Esophagus muscularis mucosa (tissue), 4 donors: ENCODE measurements at regions not wholly inside any gene's neighbourhood (a gene's known extent, or its start where the extent isn't known, plus 50 kb on each side); places are given as distances from the start of the nearest gene placed in this dataset.

ENCODE experiments used
- DNase-seq: peaks from one replicate; pipeline ENCODE4 v3.0.0-alpha.2; 2017; ENCODE audit errors: extremely low spot score
- H3K27ac ChIP-seq, 4 donors: fragments of 200-600 bp; sonication (generic); replicated peaks in 1 of 4; 1 replicate in 3 of 4; 2 replicates in 1 of 4; pipeline ENCODE4 v1.5.1; 2016 to 2019; ENCODE audit warnings: mild to moderate bottlenecking in 1 of 4
- H3K27me3 ChIP-seq, 4 donors: fragments of 200-600 bp; sonication (generic); one replicate each; pipeline versions ENCODE4 v1.5.1 to v1.6.0; 2016 to 2019
- H3K36me3 ChIP-seq, 4 donors: fragments of 200-600 bp; sonication (generic); one replicate each; pipeline ENCODE4 v1.5.1; 2016 to 2019
- H3K4me1 ChIP-seq, 4 donors: fragments of 200-600 bp; sonication (generic); one replicate each; pipeline ENCODE4 v1.5.1; 2016 to 2019
- H3K4me3 ChIP-seq, 4 donors: fragments of 200-600 bp; sonication (generic); 1 replicate in 2 of 4; 2 replicates in 2 of 4; pipeline ENCODE4 v1.5.1; 2016 to 2019; ENCODE audit warnings: mild to moderate bottlenecking in 4 of 4, moderate library complexity in 1 of 4
- H3K9me3 ChIP-seq, 4 donors: fragments of 200-600 bp; sonication (generic); 1 replicate in 3 of 4; 2 replicates in 1 of 4; pipeline ENCODE4 v1.5.1; 2016 to 2019
- CTCF ChIP-seq, 3 experiments: fragments of 200-600 bp in 2 of 3; fragments of 450-650 bp in 1 of 3; sonication (generic) in 2 of 3; IDR thresholded peaks; one replicate each; pipeline ENCODE4 v1.5.1; 2017 to 2019; ENCODE audit warnings: antibody characterized with exemption in 3 of 3, mild to moderate bottlenecking in 2 of 3, moderate library complexity in 1 of 3
- EP300 ChIP-seq: sonication (generic); formaldehyde crosslinking; IDR thresholded peaks from one replicate; pipeline ENCODE4 v1.6.1; 2017; ENCODE audit warnings: antibody characterized with exemption
- POLR2A ChIP-seq: fragments of 450-650 bp; IDR thresholded peaks from one replicate; pipeline ENCODE4 v1.6.1; 2017; ENCODE audit warnings: antibody characterized with exemption, moderate library complexity, mild to moderate bottlenecking, low read depth
- POLR2AphosphoS5 ChIP-seq, 2 donors: sonication (generic); formaldehyde crosslinking; IDR thresholded peaks; one replicate each; pipeline ENCODE4 v1.6.1; 2017; ENCODE audit warnings: antibody characterized with exemption in 2 of 2
- WGBS: methylation state at CpG from one replicate; pipeline ENCODE4 v1.1.5; 2018; 5-methylcytosine and 5-hydroxymethylcytosine counted together
- intact Hi-C: fragments of 100-400 bp; cut with DNase I; formaldehyde crosslinking; loops from one replicate; pipeline ENCODE4 v1.15.1; 2023

DNA sequence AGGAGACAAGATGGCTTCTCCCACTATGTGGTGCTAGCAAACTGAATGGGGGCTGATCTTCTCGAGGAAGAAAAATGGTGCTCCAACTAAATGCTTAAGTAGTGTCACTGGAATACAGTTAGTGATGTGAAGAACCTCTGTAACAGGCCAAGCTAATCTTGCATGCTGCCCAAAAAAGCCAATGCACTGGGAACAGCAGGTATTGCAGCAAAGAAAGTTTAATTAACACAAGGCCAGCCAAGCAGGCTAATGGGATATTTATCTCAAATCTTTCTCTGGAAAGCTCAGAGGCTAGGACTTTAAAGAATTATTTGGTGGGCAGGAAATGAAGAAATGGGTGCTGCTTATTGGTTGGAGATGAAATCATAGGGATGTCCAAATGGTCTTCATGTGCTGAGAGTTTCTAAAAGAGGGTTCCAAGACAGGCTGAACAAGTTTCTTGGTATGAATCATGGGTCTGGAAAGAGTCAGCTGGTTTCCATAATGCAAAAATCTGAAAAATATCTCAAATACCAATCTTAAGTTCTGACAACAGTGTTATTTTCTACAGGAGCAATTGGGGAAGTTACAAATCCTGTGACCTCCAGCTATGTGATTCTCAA lies 1550.5 kb downstream of the SLITRK5 start:
- no peak overlapping the region for H3K27ac ChIP-seq
- H3K4me3 ChIP-seq = no peak overlapping the region
- DNase-seq = no peak
- TF ChIP-seq CTCF (IDR thresholded peaks at IDR 0.05) (no peak), POLR2AphosphoS5 (IDR thresholded peaks at IDR 0.05) (no peak), POLR2A (no peak), EP300 (no peak)
- H3K4me1 ChIP-seq = no peaks in the 10 kb centered on the region
- no peaks in the 10 kb centered on the region for H3K27me3 ChIP-seq
- WGBS = 11% methylated on average over 1 of the region's 1 CpG
- H3K36me3 ChIP-seq = no peaks in the 10 kb centered on the region
- intact Hi-C loops = no loop called here
- H3K9me3 ChIP-seq = peaks cover 0 to 10% (median 8%) of the 10 kb centered on the region in 4 donors

DNA sequence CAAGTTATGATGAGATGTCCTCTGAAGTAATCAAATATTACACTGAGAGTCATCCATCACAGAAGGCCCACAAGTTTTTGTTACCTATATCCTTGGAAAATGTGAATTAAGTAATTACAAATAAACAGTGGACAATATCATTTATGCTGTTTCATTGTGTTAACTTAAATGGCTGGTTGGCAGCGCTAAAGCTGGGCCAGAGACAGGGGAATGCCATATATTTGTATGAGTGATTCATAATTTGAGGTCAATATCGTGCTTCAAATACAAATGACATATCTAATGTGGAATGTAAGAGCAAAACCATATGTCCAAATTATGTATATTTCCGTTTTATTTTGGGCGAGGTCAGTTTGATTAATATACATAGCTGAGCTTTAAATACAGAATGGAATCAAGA lies 1556.2 kb downstream of the SLITRK5 start:
- Histone ChIP-seq H3K27ac (no peak overlapping the region), H3K36me3 (no peaks in the 10 kb centered on the region), H3K4me1 (no peaks in the 10 kb centered on the region), H3K27me3 (no peaks in the 10 kb centered on the region), H3K4me3 (no peak overlapping the region), H3K9me3 (no peaks in the 10 kb centered on the region)
- DNase-seq = no peak
- intact Hi-C loops = no loop called here
- TF ChIP-seq CTCF (IDR thresholded peaks at IDR 0.05) (no peak), POLR2AphosphoS5 (IDR thresholded peaks at IDR 0.05) (no peak), POLR2A (no peak), EP300 (no peak)
- WGBS = 54% methylated on average over 4 of the region's 4 CpGs

DNA sequence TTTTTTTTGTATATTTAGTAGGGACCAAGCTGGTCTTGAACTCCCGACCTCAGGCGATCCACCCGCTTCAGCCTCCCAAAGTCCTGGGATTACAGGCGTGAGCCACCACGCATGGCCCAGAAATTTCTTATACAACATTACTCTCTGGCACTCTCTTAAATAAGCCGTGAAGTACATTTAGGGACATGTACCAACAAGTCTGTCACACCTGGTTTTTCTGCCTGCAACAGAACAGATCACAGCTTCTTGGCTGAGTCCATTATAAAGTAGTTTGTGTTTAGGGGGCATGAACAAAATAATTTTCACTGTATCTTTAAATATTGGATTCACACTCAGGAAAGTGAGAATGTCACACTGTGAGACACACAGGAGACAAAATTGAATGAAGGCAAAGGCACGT lies 1567.3 kb downstream of the SLITRK5 start:
- 82% methylated on average over 7 of the region's 7 CpGs for WGBS
- TF ChIP-seq EP300 (no peak), POLR2AphosphoS5 (IDR thresholded peaks at IDR 0.05) (no peak)
- Histone ChIP-seq H3K4me1 (no peaks in the 10 kb centered on the region), H3K36me3 (no peaks in the 10 kb centered on the region), H3K27me3 (no peaks in the 10 kb centered on the region), H3K9me3 (no peaks in the 10 kb centered on the region), H3K4me3 (no peak overlapping the region), H3K27ac (no peak overlapping the region)
- intact Hi-C loops = no loop called here
- no peak for DNase-seq

DNA sequence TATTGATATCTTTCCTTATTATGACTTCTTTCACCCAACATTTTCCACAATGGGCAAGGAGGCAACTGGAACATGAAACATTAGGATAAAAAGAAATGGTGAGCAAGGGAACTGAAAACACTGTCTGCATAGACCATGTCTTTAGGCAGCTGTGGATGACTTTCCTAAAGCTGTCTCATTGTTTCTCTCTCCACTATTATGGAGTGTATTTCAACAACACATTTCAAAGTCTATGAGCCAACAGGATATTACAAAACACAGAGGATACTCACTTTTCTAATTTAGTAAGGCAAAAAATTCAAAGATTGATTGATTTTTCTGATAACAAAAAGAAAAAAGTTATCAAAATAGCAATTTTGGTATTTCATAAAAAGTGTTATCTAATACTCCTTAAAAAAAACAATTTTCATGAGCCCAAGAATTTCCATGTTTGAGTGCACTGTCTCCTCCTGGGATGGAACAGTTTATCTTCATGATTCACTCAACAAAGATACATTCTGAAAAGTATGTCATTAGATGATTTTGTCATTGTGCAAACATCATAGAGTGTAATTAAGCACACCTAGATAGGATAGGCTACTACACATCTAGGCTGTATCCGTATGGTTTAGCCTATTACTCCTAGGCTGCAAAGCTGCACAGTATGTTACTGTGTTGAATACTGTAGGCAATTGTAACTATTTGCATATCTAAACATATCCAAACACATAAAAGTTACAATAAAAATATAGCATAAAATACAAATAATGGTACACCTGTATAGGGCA lies 1568.4 kb downstream of the SLITRK5 start:
- Histone ChIP-seq H3K36me3 (no peaks in the 10 kb centered on the region), H3K4me3 (no peak overlapping the region), H3K27me3 (no peaks in the 10 kb centered on the region), H3K4me1 (no peaks in the 10 kb centered on the region), H3K27ac (no peak overlapping the region), H3K9me3 (no peaks in the 10 kb centered on the region)
- 77% methylated on average over 1 of the region's 1 CpG for WGBS
- no peak for DNase-seq
- no peak for TF ChIP-seq POLR2A
- no peak for TF ChIP-seq CTCF (IDR thresholded peaks at IDR 0.05)
- TF ChIP-seq EP300 = no peak
- TF ChIP-seq POLR2AphosphoS5 (IDR thresholded peaks at IDR 0.05) = no peak
- intact Hi-C loops = no loop called here

GRCh38 chr13:89255844-89256406 lies 1584.8 kb downstream of the SLITRK5 start:
- no peak for DNase-seq
- no peak overlapping the region for H3K27ac ChIP-seq
- no peaks in the 10 kb centered on the region for H3K36me3 ChIP-seq
- H3K27me3 ChIP-seq = no peaks in the 10 kb centered on the region
- H3K4me1 ChIP-seq = no peaks in the 10 kb centered on the region
- H3K9me3 ChIP-seq = peaks cover 0 to 8% (median 5%) of the 10 kb centered on the region in 4 donors
- H3K4me3 ChIP-seq = no peak overlapping the region
- intact Hi-C loops = no loop called here
- 47% methylated on average over 3 of the region's 3 CpGs for WGBS
- TF ChIP-seq EP300 (no peak), CTCF (IDR thresholded peaks at IDR 0.05) (no peak), POLR2A (no peak), POLR2AphosphoS5 (IDR thresholded peaks at IDR 0.05) (no peak)
